Duodenal mucosa (tissue), 2 donors: ENCODE measurements at regions not wholly inside any gene's neighbourhood (a gene's known extent, or its start where the extent isn't known, plus 50 kb on each side); places are given as distances from the start of the nearest gene placed in this dataset.

ENCODE experiments used
- H3K27ac ChIP-seq: one replicate; pipeline ENCODE4 v1.7.0; 2013; ENCODE audit warnings: low read depth, low read length
- H3K27me3 ChIP-seq, 2 donors: one replicate each; pipeline ENCODE4 v1.7.0; 2013; ENCODE audit warnings: low read length in 2 of 2, control low read depth in 1 of 2; ENCODE audit not compliant: insufficient read depth in 2 of 2, control insufficient read depth in 1 of 2
- H3K36me3 ChIP-seq, 2 donors: one replicate each; pipeline ENCODE4 v1.7.0; 2013; ENCODE audit warnings: low read length in 2 of 2, control low read depth in 1 of 2; ENCODE audit not compliant: insufficient read depth in 2 of 2, control insufficient read depth in 1 of 2
- H3K4me1 ChIP-seq, 2 donors: one replicate each; pipeline ENCODE4 v1.7.0; 2013; ENCODE audit warnings: low read length in 2 of 2, control low read depth in 1 of 2; ENCODE audit not compliant: insufficient read depth in 2 of 2, control insufficient read depth in 1 of 2
- H3K4me3 ChIP-seq, 2 donors: one replicate each; pipeline ENCODE4 v1.7.0; 2013; ENCODE audit warnings: low read length in 2 of 2, low read depth in 1 of 2
- H3K9ac ChIP-seq, 2 donors: one replicate each; pipeline ENCODE4 v1.7.0; 2013; ENCODE audit warnings: low read length in 2 of 2, low read depth in 1 of 2
- H3K9me3 ChIP-seq, 2 donors: one replicate each; pipeline ENCODE4 v1.7.0; 2013; ENCODE audit warnings: low read length in 2 of 2, control low read depth in 1 of 2; ENCODE audit not compliant: control insufficient read depth in 1 of 2

GRCh38 chr16:55250701-55251100 lies 73.3 kb upstream of the IRX6 start:
- no peak overlapping the region for H3K9ac ChIP-seq
- no peaks in the 10 kb centered on the region for H3K36me3 ChIP-seq
- no peak overlapping the region for H3K4me3 ChIP-seq
- H3K27me3 ChIP-seq = no peaks in the 10 kb centered on the region
- H3K9me3 ChIP-seq = no peaks in the 10 kb centered on the region
- H3K4me1 ChIP-seq = no peaks in the 10 kb centered on the region
- H3K27ac ChIP-seq = no peak overlapping the region

DNA sequence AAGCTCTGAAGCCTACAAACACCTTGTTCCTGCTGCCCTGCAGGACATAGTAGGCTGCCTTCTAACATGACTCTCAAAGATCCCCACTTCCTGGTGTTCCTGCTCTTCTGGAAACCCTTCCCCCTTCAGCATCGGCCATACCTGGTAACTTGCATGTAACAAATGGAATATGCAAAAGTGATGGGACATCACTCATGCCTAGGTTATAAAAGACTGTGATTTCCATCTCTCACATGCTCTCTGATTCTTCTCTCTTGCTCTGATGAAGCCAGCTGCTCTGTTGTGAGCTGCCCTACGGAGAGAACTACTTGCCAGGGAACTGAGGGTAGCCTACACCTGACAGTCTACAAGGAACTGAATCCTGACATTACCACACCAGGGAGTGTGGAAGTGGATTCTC lies 72.9 kb upstream of the IRX6 start:
- Histone ChIP-seq H3K9me3 (no peaks in the 10 kb centered on the region), H3K4me1 (no peaks in the 10 kb centered on the region)

GRCh38 chr16:55252577-55252976 lies 71.4 kb upstream of the IRX6 start:
- Histone ChIP-seq H3K27ac (no peak overlapping the region), H3K4me3 (no peak overlapping the region), H3K9ac (no peak overlapping the region), H3K9me3 (no peaks in the 10 kb centered on the region), H3K27me3 (no peaks in the 10 kb centered on the region), H3K4me1 (no peaks in the 10 kb centered on the region), H3K36me3 (no peaks in the 10 kb centered on the region)

More for the DNA sequence above, 72.9 kb upstream of the IRX6 start:
- H3K27me3 ChIP-seq = no peaks in the 10 kb centered on the region
- no peaks in the 10 kb centered on the region for H3K36me3 ChIP-seq
- no peak overlapping the region for H3K4me3 ChIP-seq
- H3K9ac ChIP-seq = no peak overlapping the region
- H3K27ac ChIP-seq = no peak overlapping the region

GRCh38 chr16:55253987-55254386 lies 70.0 kb upstream of the IRX6 start:
- no peaks in the 10 kb centered on the region for H3K9me3 ChIP-seq
- H3K4me1 ChIP-seq = no peaks in the 10 kb centered on the region
- H3K36me3 ChIP-seq = no peaks in the 10 kb centered on the region
- no peak overlapping the region for H3K4me3 ChIP-seq
- H3K27ac ChIP-seq = no peak overlapping the region
- no peak overlapping the region for H3K9ac ChIP-seq
- H3K27me3 ChIP-seq = no peaks in the 10 kb centered on the region

DNA sequence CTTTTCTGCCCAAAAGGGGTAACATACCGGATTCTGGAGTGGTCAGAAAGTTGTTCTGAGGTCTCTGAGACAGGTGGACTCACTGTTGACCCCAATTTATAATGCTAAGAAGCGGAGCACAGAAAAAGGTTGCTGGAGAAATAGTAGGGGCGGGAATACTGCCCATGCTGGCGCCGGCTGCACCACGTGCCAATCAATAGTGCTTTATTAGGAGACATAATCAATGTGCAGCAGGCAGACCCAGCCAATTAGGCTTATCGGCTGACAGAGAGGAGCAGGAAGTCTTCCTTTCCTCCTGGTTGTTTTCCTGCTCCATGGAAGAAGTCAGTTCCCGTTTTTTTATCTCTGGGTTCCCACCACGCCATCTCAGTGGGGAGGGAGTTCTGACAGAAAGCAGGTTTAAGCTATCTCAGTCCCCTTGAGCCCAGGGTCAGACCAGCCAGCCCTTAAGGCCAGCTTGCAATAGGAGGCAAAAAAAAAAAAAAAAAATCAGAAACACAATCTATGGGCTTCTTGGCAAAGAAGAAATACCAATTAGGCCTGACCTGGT lies 68.2 kb upstream of the IRX6 start:
- no peak overlapping the region for H3K27ac ChIP-seq
- H3K9me3 ChIP-seq = no peaks in the 10 kb centered on the region
- H3K9ac ChIP-seq = no peak overlapping the region
- H3K36me3 ChIP-seq = no peaks in the 10 kb centered on the region
- no peaks in the 10 kb centered on the region for H3K27me3 ChIP-seq
- H3K4me1 ChIP-seq = no peaks in the 10 kb centered on the region
- no peak overlapping the region for H3K4me3 ChIP-seq

GRCh38 chr16:55256412-55257016 lies 67.5 kb upstream of the IRX6 start:
- no peaks in the 10 kb centered on the region for H3K36me3 ChIP-seq
- H3K9ac ChIP-seq = no peak overlapping the region
- no peaks in the 10 kb centered on the region for H3K27me3 ChIP-seq
- H3K4me3 ChIP-seq = no peak overlapping the region
- no peak overlapping the region for H3K27ac ChIP-seq
- no peaks in the 10 kb centered on the region for H3K9me3 ChIP-seq
- no peaks in the 10 kb centered on the region for H3K4me1 ChIP-seq

- H3K4me1 ChIP-seq = no peaks in the 10 kb centered on the region
- H3K9me3 ChIP-seq = no peaks in the 10 kb centered on the region
- no peak overlapping the region for H3K27ac ChIP-seq
Observed at GRCh38 chr16:55257966-55258613, 65.9 kb upstream of the IRX6 start.

DNA sequence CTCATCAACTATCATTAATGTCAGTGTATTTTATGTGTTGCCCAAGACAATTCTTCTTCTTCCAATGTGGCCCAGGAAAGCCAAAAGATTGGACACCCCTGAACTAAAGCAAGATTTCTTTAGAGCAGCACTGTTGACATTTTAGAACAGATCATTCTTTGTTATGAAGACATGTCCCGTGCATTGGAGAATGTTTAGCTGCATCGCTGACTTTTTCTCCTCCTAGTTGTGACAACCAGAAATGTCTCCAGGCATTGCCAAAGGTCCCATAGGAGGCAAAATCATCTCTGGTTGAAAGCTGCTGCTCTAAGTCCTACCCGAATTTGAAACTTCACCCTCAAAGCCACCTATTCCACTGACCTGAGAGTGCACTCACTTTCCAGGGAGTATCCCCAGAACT lies 62.7 kb upstream of the IRX6 start:
- Histone ChIP-seq H3K4me1 (no peaks in the 10 kb centered on the region), H3K27ac (no peak overlapping the region), H3K4me3 (no peak overlapping the region), H3K9me3 (no peaks in the 10 kb centered on the region), H3K9ac (no peak overlapping the region), H3K36me3 (no peaks in the 10 kb centered on the region), H3K27me3 (no peaks in the 10 kb centered on the region)

More at GRCh38 chr16:55257966-55258613, 65.9 kb upstream of the IRX6 start:
- Histone ChIP-seq H3K9ac (no peak overlapping the region), H3K27me3 (no peaks in the 10 kb centered on the region), H3K4me3 (no peak overlapping the region), H3K36me3 (no peaks in the 10 kb centered on the region)

GRCh38 chr16:55263271-55264250 lies 60.4 kb upstream of the IRX6 start:
- no peak overlapping the region for H3K9ac ChIP-seq
- H3K9me3 ChIP-seq = no peaks in the 10 kb centered on the region
- H3K4me3 ChIP-seq = no peak overlapping the region
- H3K4me1 ChIP-seq = no peaks in the 10 kb centered on the region
- H3K36me3 ChIP-seq = no peaks in the 10 kb centered on the region
- no peaks in the 10 kb centered on the region for H3K27me3 ChIP-seq
- H3K27ac ChIP-seq = no peak overlapping the region

DNA sequence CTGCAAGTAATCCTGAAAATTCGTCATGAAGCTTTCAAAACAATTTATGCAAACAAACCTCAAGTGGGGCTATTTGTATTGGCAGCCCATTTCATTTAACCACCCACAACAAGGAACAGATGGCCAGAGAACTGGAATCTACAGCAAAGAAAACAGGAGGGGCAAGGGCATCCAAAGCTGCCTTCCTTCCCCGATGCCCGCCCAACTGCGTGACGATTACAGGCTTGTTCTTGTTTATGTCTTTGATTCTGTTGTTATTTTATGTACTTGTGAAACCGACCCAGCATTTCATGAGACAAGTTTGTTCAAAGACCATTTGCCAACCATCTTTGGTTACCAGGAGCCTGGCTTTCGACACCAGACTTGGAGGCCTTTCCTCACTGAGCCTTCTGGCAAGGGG lies 59.1 kb upstream of the IRX6 start:
- no peaks in the 10 kb centered on the region for H3K27me3 ChIP-seq
- H3K27ac ChIP-seq = no peak overlapping the region
- H3K36me3 ChIP-seq = no peaks in the 10 kb centered on the region
- no peaks in the 10 kb centered on the region for H3K9me3 ChIP-seq
- no peak overlapping the region for H3K4me3 ChIP-seq
- H3K9ac ChIP-seq = no peak overlapping the region
- no peaks in the 10 kb centered on the region for H3K4me1 ChIP-seq
